B cell (primary cell): ENCODE measurements at regions not wholly inside any gene's neighbourhood (a gene's known extent, or its start where the extent isn't known, plus 50 kb on each side); places are given as distances from the start of the nearest gene placed in this dataset.

ENCODE experiments used
- ATAC-seq: fragments of 200-7000 bp; cut with Tn5 transposase; one replicate; pipeline ENCODE4 v1.10.0; 2021; ENCODE audit warnings: low read depth, mild to moderate bottlenecking, moderate number of reproducible peaks, moderate library complexity
- CTCF ChIA-PET: fragments of 350-600 bp; sonication (Branson Sonifier 250); formaldehyde crosslinking; loops from one replicate; lab custom pipeline; 2021; ENCODE audit warnings: antibody characterized with exemption, inconsistent platforms; lab: Charles Lee
- POLR2A ChIA-PET: fragments of 350-600 bp; sonication (Branson Sonifier 250); formaldehyde crosslinking; loops from one replicate; lab custom pipeline; 2021; ENCODE audit warnings: antibody characterized with exemption; lab: Charles Lee
- DNase-seq: peaks from one replicate; pipeline ENCODE4 v3.0.0; 2013
- H2AFZ ChIP-seq: 2 replicates; pipeline ENCODE4 v1.6.1; 2012; ENCODE audit warnings: mild to moderate bottlenecking, low read depth, low read length; ENCODE audit not compliant: insufficient read depth, poor library complexity, severe bottlenecking
- H3K27ac ChIP-seq, 2 donors: 1 replicate in 1 of 2; 2 replicates in 1 of 2; pipeline ENCODE4 v1.5.1; 2012 to 2013; ENCODE audit warnings: low read length in 2 of 2, mild to moderate bottlenecking in 2 of 2, moderate library complexity in 1 of 2
- H3K27me3 ChIP-seq, 4 experiments: fragments of 200-600 bp in 1 of 4; sonication (generic) in 1 of 4; replicated peaks in 1 of 4; 1 replicate in 2 of 4; 2 replicates in 2 of 4; pipeline versions ENCODE4 v1.6.1 to v1.7.0; 2013 to 2016; ENCODE audit warnings: low read length in 3 of 4, mild to moderate bottlenecking in 2 of 4, mixed read lengths in 1 of 4, moderate library complexity in 1 of 4; ENCODE audit not compliant: insufficient read depth in 4 of 4, control insufficient read depth in 3 of 4; ENCODE audit errors: control extremely low read depth in 1 of 4
- H3K36me3 ChIP-seq, 2 experiments: replicated peaks in 1 of 2; 1 replicate in 1 of 2; 2 replicates in 1 of 2; pipeline versions ENCODE4 v1.6.1 to v1.7.1; 2013; ENCODE audit warnings: low read length in 1 of 2; ENCODE audit not compliant: insufficient read depth in 2 of 2, control insufficient read depth in 1 of 2; ENCODE audit errors: control extremely low read depth in 1 of 2, extremely low read depth in 1 of 2
- H3K4me1 ChIP-seq, 2 donors: fragments of 200-600 bp in 1 of 2; sonication (generic) in 1 of 2; 1 replicate in 1 of 2; 2 replicates in 1 of 2; pipeline versions ENCODE4 v1.5.1 to v1.6.1; 2013 to 2017; ENCODE audit warnings: low read length in 2 of 2; ENCODE audit not compliant: control insufficient read depth in 2 of 2, insufficient read depth in 2 of 2
- H3K4me2 ChIP-seq: replicated peaks from 2 replicates; pipeline ENCODE3; 2012; ENCODE audit warnings: mild to moderate bottlenecking, low read depth, low read length; ENCODE audit not compliant: poor library complexity, severe bottlenecking
- H3K4me3 ChIP-seq, 5 experiments: fragments of 200-600 bp in 1 of 5; sonication (generic) in 1 of 5; 1 replicate in 3 of 5; 2 replicates in 2 of 5; pipeline versions ENCODE4 v1.5.1 to v1.7.0; 2011 to 2016; ENCODE audit warnings: low read length in 4 of 5, mild to moderate bottlenecking in 4 of 5, low read depth in 2 of 5, control low read depth in 1 of 5, moderate library complexity in 1 of 5; ENCODE audit not compliant: insufficient read depth in 1 of 5; ENCODE audit errors: control extremely low read depth in 1 of 5, extremely low read depth in 1 of 5
- H3K79me2 ChIP-seq: fragments of 200-600 bp; sonication (generic); one replicate; pipeline ENCODE4 v1.6.0; 2016; ENCODE audit warnings: low read length; ENCODE audit not compliant: control insufficient read depth, insufficient read depth
- H3K9ac ChIP-seq: fragments of 200-600 bp; sonication (generic); 2 replicates; pipeline ENCODE4 v1.6.1; 2017; ENCODE audit warnings: mild to moderate bottlenecking, low read length, moderate library complexity
- H3K9me3 ChIP-seq, 3 donors: one replicate each; pipeline versions ENCODE4 v1.6.1 to v1.7.1; 2013; ENCODE audit warnings: low read length in 2 of 3; ENCODE audit not compliant: control insufficient read depth in 2 of 3, insufficient read depth in 1 of 3; ENCODE audit errors: control extremely low read depth in 1 of 3
- H4K20me1 ChIP-seq: 2 replicates; pipeline ENCODE4 v1.6.0; 2012; ENCODE audit warnings: mild to moderate bottlenecking, low read length; ENCODE audit not compliant: insufficient read depth, control insufficient read depth, poor library complexity, severe bottlenecking
- H3K27ac Mint-ChIP-seq: one replicate; pipeline ENCODE4 v1.8.0; 2021; ENCODE audit warnings: mixed read lengths
- H3K27me3 Mint-ChIP-seq: one replicate; pipeline ENCODE4 v1.8.0; 2021; ENCODE audit warnings: mixed read lengths
- H3K4me1 Mint-ChIP-seq: one replicate; pipeline ENCODE4 v1.8.0; 2021; ENCODE audit warnings: mixed read lengths
- H3K4me3 Mint-ChIP-seq: one replicate; pipeline ENCODE4 v1.8.0; 2021; ENCODE audit warnings: mixed read lengths
- H3K9me3 Mint-ChIP-seq: one replicate; pipeline ENCODE4 v1.8.0; 2022; ENCODE audit warnings: mixed read lengths; ENCODE audit not compliant: insufficient read depth
- EZH2 ChIP-seq: IDR thresholded peaks from 2 replicates; pipeline ENCODE4 v1.6.1; 2012; ENCODE audit warnings: borderline replicate concordance, low read depth, mild to moderate bottlenecking, moderate library complexity, low read length; ENCODE audit not compliant: insufficient read depth, poor library complexity, severe bottlenecking
- WGBS: methylation state at CpG from one replicate; pipeline ENCODE4 v1.1.5; 2013; ENCODE audit warnings: missing lambda C conversion rate; ENCODE audit not compliant: insufficient coverage; 5-methylcytosine and 5-hydroxymethylcytosine counted together
- intact Hi-C: fragments of 100-400 bp; cut with micrococcal nuclease; formaldehyde crosslinking; loops from one replicate; pipeline ENCODE4 v1.10.0; 2022
- TF ChIP-seq, protein P1 (sequence below): fragments of 200-600 bp; IDR thresholded peaks from one replicate; pipeline ENCODE4 v1.8.0; 2022; ENCODE audit warnings: antibody characterized with exemption, mild to moderate bottlenecking

DNA sequence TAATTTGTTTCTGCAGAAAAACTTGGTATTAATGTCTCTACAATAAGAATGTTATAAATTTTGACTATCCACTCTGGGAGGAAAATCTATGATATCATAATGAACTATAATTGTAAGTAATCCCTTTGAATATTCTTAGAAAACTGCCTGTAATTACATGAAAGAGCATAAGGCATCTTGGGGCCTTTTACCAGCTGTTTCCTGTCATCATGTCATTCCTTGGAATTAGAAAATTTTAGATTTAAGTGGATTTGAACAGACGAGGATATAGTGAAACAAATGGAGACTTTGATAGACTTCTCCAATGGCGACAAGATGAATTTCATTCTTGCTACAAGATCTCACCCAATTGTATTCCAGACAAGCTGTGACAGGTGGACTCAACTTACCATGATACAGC is 423.4 kb upstream of the FLRT2 start:
- H4K20me1 ChIP-seq = no peaks in the 10 kb centered on the region
- no peak overlapping the region for H3K4me2 ChIP-seq
- DNase-seq = no peak
- no peak overlapping the region for H2AFZ ChIP-seq
- no peaks in the 10 kb centered on the region for H3K27me3 ChIP-seq
- no peak overlapping the region for H3K27ac Mint-ChIP-seq
- no peaks in the 10 kb centered on the region for H3K4me1 ChIP-seq
- H3K4me1 Mint-ChIP-seq = no peaks in the 10 kb centered on the region
- CTCF ChIA-PET = no interaction called here
- POLR2A ChIA-PET = no interaction called here
- H3K9ac ChIP-seq = no peak overlapping the region
- peaks cover 6% of the 10 kb centered on the region for H3K9me3 Mint-ChIP-seq
- WGBS = no CpG with 5 or more reads among the region's 2 CpGs
- H3K27ac ChIP-seq = no peak overlapping the region
- H3K36me3 ChIP-seq = no peaks in the 10 kb centered on the region
- no peak overlapping the region for H3K4me3 ChIP-seq
- H3K9me3 ChIP-seq = peaks cover 0 to 1% (median 0%) of the 10 kb centered on the region in 3 donors
- H3K4me3 Mint-ChIP-seq = no peak overlapping the region
- TF ChIP-seq EZH2 = no peak
- TF ChIP-seq, protein P1, sequence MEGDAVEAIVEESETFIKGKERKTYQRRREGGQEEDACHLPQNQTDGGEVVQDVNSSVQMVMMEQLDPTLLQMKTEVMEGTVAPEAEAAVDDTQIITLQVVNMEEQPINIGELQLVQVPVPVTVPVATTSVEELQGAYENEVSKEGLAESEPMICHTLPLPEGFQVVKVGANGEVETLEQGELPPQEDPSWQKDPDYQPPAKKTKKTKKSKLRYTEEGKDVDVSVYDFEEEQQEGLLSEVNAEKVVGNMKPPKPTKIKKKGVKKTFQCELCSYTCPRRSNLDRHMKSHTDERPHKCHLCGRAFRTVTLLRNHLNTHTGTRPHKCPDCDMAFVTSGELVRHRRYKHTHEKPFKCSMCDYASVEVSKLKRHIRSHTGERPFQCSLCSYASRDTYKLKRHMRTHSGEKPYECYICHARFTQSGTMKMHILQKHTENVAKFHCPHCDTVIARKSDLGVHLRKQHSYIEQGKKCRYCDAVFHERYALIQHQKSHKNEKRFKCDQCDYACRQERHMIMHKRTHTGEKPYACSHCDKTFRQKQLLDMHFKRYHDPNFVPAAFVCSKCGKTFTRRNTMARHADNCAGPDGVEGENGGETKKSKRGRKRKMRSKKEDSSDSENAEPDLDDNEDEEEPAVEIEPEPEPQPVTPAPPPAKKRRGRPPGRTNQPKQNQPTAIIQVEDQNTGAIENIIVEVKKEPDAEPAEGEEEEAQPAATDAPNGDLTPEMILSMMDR = no peak
- intact Hi-C loops = no loop called here
- no peaks in the 10 kb centered on the region for H3K79me2 ChIP-seq
- H3K27me3 Mint-ChIP-seq = no peaks in the 10 kb centered on the region
- ATAC-seq = no peak

DNA sequence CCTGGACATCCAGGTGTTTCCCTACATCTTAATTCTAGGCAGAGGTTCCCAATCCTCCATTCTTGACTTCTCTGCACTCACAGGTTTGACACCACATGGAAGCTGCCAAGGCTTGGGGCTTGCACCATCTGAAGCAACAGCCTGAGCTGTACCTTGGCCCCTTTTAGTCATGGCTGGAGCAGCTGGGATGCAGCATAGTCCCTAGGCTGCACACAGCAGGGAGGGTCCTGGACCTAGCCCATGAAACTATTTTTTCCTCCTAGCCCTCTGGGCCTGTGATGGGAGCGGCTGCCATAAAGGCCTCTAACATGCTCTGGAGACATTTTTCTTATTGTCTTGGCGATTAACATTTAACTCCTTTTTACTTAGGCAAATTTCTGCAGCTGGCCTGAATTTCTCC is 417.2 kb upstream of the FLRT2 start:
- ChIA-PET POLR2A (no interaction called here), CTCF (no interaction called here)
- Histone ChIP-seq H4K20me1 (no peaks in the 10 kb centered on the region), H3K36me3 (no peaks in the 10 kb centered on the region), H3K4me1 (no peaks in the 10 kb centered on the region), H3K9ac (no peak overlapping the region), H3K27me3 (no peaks in the 10 kb centered on the region), H3K4me2 (no peak overlapping the region), H3K79me2 (no peaks in the 10 kb centered on the region), H3K9me3 (peaks cover 0 to 11% (median 0%) of the 10 kb centered on the region in 3 donors), H3K4me3 (no peak overlapping the region), H2AFZ (no peak overlapping the region), H3K27ac (no peak overlapping the region)
- intact Hi-C loops = no loop called here
- H3K4me3 Mint-ChIP-seq = no peak overlapping the region
- no peak overlapping the region for H3K27ac Mint-ChIP-seq
- ATAC-seq (no peak), DNase-seq (no peak)
- TF ChIP-seq EZH2 = no peak
- TF ChIP-seq, protein P1 = no peak
- no peaks in the 10 kb centered on the region for H3K27me3 Mint-ChIP-seq
- WGBS = 95% methylated on average over 2 of the region's 2 CpGs
- H3K4me1 Mint-ChIP-seq = no peaks in the 10 kb centered on the region
- peaks cover 3% of the 10 kb centered on the region for H3K9me3 Mint-ChIP-seq
